Esophagus squamous epithelium (tissue), 4 donors: ENCODE measurements at regions not wholly inside any gene's neighbourhood (a gene's known extent, or its start where the extent isn't known, plus 50 kb on each side); places are given as distances from the start of the nearest gene placed in this dataset.

Experiments used
- CTCF ChIP-seq, 6 experiments: fragments of 450-650 bp in 4 of 6; fragments of 200-600 bp in 2 of 6; sonication (generic) in 2 of 6; IDR thresholded peaks; one replicate each; pipeline ENCODE4 v1.5.1; 2016 to 2019; ENCODE audit warnings: antibody characterized with exemption in 6 of 6, mild to moderate bottlenecking in 4 of 6, moderate library complexity in 4 of 6
- POLR2A ChIP-seq, 4 donors: fragments of 450-650 bp; IDR thresholded peaks; one replicate each; pipeline ENCODE4 v1.6.1; 2017; ENCODE audit warnings: antibody characterized with exemption in 4 of 4, mild to moderate bottlenecking in 4 of 4, moderate library complexity in 3 of 4

- no peak for TF ChIP-seq CTCF (IDR thresholded peaks at IDR 0.05)
- no peak for TF ChIP-seq POLR2A (IDR thresholded peaks at IDR 0.05)
Observed at GRCh38 chr5:159435855-159436254, 105.6 kb upstream of the IL12B start.
